T-helper 2 cell (primary cell): ENCODE measurements at regions not wholly inside any gene's neighbourhood (a gene's known extent, or its start where the extent isn't known, plus 50 kb on each side); places are given as distances from the start of the nearest gene placed in this dataset.

Experiments used
- DNase-seq, 5 experiments: peaks; one replicate each; pipeline versions ENCODE4 v3.0.0 to v3.0.0-alpha.2; 2012 to 2022

DNA sequence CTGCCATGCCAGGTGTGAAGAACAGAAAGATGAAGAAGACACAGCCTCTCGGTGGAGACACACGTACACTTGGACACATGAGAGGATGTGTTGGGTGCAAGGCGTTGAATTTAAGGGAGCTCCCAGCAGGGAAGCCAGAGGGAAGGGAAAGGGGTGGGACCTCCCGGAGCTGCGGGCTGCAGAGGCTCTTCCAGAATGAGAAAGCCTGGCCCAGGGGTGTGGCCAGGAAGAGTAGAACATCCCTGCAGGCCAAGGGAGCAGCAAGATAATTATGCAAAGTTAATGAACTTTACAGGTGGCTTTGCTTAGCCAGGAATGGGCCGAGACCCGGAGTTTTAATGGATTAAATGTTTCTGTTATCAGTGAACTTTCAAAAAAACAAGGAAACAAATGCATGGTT lies 270.3 kb downstream of the KLF6 start:
- DNase-seq: no peak

DNA sequence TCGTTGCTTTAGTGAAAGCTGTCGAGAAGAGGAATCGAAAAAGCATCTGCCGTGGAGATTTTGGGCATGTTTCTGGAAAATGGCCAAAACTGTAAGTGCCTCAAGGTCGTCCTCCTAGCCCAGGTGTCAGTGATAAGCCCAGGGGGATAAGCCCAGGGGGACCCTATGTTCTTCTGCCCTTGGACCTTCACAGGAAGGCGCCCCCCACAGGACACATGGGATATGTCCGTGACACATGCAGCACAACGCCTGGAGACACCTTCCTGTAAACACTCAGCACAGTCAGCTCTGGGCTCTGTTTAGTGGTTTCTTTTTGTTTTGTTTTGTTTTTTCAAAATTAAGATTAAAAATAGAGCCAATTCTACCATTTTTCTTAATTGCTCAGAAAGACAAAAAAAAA lies 272.7 kb downstream of the KLF6 start:
- no peak for DNase-seq

DNA sequence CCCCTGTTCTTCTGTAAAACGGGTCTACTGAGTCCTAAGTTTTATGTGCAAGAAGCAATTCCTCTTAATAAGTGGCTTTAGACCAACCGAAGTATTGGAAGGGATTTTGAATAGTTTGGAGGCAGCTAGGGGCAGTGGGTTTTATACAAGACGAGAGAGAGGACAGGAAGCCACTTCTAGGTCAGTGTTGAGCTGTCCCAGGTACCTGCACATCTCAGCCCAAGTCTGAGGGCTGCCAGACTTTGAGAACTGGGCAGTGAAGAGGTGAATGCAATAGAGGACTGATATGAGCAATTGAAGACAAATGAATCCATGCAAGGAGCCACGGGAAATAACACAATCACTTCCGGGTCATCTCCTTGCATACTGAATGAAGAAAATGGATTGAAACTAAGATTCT lies 273.5 kb downstream of the KLF6 start:
- no peak for DNase-seq

DNA sequence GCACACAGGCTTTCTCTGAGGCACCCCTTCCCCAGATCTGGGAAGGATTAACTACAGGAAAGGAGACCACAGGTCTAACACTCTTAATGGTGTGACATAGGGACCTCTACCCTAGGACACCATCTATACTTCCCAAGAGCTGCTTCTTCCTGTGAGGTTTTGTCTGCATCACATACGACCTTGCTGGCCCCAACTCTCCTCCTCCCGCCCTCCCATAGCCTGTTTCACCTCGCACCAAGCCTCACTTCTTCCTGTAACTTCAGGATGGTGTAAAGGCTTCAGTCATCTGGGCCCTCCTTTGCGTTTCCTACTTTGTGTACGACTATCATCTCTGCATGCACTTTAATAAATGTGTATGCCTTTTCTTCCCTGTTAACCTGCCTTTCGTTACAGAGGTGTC lies 274.3 kb downstream of the KLF6 start:
- DNase-seq: peak in 1 of 5 experiments; percentile 58

DNA sequence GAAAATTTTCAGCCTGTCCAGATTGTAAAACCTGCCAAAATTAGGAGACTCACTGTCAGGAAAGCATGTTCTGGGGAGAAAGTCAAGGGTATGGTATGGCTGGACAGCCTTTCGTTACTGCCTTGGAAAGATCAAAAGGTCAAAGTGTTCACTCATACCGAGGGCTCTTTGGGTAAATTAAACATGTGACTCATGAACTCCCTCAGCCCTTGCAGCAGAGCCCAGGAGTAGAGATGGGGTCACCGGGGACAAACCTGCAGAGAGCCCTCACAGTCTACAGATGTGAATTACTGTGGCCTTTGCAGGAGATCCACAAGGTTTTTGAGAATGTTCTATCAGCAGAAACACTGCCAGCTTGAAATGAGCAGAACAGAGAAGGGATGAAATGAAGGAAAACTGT lies 275.7 kb downstream of the KLF6 start:
- no peak for DNase-seq

DNA sequence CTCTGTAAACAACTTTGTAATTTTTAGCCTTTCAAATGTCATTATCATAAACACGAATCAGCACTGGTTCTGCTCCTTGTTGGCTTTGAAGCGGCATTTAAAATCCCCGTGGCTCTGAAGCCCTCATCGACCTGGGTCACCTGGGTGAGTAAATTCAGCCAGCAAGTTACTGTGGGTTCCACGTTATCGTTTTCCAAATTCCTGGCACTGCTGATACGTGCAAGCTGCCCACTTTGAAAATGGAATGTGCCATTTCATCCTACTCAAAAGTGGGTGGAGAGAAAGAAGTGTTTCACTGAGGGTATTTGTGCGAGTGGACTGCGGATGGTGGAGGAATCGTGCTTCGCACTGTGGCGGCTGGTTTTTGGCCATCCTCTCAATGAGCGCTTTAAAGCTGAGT lies 281.7 kb downstream of the KLF6 start:
- no peak for DNase-seq

DNA sequence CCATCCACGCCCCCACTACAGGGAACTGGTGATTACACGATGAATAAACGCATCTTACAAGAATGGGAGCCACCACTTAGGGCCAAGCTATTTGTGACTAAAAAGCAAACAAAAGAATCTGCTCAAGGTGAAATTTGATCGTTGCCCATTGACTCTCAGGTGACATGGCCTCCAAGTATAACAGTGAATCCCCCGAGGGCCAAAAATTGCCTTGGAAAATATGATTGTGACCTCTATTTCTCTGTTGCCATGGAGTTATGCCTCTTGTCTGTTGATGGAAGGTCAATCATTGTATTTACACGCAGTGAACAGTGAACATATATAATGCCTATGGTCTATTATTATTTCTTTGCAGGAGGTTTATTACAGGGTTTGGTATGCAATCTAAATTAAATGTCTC lies 282.3 kb downstream of the KLF6 start:
- no peak for DNase-seq

DNA sequence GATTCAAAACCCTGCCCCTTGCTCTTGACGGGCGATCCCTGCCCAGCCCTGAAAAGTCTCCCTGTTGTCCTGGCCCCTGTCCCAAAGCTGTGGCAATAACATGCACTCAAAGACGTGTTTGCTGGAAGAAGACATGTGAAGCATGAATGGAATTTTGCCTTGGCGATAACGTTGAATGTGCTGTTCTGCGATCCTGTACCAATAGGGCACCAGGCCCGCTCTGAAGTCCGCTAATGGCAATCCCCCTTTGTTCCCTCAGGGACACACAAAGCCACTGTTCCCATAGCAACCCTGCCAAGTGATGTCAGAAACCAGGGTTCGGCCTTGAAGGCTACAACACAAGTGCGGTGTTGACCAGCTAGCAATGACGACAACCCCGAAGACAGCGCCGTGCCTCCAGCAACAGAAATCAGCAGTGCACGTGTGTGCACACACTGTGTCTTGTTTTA lies 284.6 kb downstream of the KLF6 start:
- DNase-seq: no peak

DNA sequence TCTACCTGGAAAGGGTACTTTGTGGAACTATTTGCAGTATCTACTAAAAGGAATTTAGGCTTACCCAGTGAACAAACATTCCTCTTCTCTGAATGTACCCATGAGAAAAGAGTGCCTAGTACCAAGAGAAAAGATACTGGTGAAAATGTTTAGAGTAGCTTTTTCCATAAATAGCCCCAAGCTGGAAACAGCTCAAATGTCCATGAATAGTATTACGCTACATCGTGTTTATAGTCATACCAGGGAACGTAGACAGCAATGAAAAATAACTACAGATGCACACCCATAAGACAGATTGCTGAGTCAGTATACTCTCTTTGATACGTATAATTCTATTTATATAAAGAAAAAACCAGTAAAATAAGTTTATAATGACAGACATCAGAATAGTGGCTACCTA lies 285.9 kb downstream of the KLF6 start:
- DNase-seq: no peak

DNA sequence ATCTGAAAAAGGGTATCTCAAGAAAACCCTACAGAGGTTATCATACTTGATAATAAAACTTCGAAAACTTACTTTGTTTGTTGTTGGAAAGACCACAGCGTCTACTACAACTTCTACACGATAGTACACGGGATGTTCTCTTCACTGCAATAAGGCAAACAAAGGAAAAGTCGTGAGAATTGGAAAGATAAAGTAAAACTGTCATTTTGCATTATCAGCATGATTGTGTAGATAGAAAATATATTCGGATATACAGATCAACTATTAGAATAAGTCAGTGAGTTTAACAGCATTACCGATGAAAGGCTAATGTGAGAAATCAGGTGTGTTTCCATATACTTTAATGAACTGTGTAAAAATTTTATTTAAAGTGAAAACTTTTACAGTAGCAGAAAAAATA lies 287.4 kb downstream of the KLF6 start:
- no peak for DNase-seq

DNA sequence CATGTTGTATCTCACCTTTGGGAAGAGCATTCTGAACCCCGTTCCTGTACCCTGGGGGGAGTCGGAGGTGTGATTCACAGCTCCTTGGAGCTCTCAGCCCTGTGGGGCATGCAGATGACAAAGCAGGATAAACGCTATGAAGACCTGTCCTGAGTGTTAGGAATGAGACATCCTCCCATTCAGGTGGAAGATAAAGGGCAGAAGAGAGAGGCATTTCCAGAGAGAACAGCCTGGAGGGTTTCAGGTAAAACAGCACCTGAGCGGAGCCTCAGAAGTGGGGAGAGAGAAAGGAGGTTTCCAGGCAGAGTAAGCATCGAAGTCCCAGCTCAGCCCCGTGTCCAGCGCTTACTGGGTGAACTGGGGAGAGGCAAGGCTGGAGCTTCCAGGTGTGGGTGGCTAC lies 288.9 kb downstream of the KLF6 start:
- DNase-seq: no peak

DNA sequence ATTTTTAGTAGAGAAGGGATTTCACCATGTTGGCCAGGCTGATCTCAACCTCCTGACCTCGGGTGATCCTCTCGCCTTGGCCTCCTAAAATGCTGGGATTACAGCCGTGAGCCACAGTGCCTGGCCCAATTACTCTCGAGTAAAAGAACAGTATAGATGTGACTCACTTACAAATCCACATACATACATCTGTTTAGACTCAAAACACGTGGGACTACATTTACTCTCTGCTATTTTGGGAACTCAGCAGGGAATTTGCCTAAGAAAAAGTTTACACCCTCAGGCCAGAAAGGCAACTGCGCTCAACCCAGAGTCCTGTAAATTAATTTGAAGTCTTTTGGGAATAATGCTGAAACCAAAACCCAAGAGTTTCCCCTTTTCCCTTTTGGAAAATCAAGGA lies 289.7 kb downstream of the KLF6 start:
- DNase-seq: no peak

DNA sequence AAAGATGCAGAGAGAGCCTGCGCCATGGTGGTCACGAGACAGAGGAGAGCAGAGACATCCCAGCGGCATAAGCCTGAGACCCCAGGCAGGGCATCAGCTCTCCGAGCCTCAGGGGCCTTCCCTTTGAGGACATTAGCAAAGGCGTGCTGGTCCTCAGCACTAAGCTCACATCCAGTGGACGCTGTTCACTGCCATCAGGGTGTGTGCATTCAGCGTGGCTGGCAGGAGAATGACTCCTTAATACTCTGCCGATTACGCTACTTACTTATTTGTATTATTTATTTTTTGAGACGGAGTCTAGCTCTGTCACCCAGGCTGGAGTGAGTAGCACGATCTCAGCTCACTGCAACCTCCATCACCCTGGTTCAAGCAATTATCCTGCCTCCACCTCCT lies 290.2 kb downstream of the KLF6 start:
- no peak for DNase-seq

DNA sequence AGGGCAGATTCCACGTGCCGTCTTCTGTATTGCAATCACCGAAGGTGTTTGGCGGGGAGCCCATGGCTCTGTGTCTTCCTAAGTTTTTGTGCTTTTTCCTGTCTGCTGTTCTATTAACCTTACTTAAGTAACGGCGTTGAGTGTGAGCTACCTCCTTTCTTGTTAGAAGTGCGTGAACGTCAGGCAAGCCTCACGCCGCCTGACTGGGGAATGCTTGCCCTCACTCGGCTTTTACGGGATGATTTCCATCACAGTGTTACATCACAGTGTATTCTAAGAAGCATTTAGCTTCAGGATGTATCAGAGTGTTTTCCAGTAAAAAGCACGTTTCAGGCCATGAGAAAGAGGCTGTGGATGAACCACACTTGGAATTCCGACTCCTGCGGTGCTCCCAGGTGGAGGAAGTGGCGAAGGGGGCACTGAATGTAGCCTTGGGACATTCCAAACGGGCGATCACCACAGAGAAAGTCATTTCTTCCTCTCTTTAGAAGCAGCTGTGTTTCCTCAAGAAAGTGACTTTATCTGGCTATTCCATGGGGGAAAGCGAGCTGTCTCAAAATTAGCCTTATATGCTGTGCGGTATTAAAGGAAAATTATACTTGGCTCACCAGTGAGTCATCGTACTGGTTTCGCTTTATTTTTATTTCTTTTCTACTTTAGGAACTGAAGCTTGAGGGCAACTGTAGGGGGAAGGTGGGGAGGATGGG lies 290.7 kb downstream of the KLF6 start:
- no peak for DNase-seq

DNA sequence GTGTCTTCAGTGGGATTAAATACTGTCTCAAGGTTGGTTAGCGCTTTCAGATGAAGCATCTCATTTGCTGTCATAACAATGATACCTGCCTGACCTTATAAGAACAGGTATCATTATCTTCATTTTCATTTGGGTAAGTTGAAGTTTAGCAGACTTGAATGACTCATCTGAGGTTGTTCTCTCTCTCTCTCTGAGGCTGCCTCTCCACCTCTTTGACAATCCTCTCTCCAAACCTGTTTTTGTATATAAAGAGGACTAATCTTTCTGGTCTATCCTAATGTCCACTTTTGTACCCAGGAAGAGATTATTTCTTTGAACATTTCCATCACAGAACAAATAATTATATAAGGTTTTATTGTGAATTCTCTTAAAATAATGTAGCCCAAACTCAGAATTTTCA lies 291.4 kb downstream of the KLF6 start:
- DNase-seq: no peak

DNA sequence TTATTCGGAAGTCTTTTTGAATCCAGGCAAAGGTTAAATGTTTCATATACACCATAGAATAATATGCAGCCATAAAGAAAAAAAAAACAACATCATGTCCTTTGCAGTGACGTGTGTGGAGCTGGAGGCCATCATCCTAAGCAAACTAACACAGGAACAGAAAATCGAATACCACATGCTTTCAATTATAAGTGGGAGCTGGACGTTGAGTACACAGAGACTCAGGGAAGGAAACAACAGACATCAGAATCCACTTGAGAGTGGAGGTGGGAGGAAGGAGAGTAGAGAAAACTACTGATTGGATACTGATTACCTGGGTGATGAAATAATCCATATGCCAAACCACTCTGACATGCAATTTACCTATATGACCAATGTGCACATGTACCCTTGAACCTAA lies 293.4 kb downstream of the KLF6 start:
- DNase-seq: no peak

DNA sequence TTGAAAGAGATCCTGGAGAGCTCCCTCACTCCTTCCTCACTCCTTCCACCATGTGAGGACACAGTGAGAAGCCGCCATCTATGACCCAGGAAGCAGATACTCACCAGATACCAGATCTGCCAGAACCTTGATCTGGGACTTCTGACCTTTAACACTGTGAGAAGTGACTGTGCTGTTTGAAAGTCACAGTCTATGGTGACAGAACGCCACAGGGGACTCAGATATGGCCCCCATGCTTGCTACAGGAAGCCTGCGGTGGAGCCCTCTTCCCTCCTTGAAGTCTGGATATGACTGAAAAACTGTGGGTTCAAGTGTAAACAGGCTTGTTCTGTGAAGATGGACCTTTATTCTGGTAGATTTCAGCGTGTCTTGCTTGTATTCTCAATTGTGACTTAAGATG lies 297.8 kb downstream of the KLF6 start:
- peak in 1 of 5 experiments; percentile 78 for DNase-seq

DNA sequence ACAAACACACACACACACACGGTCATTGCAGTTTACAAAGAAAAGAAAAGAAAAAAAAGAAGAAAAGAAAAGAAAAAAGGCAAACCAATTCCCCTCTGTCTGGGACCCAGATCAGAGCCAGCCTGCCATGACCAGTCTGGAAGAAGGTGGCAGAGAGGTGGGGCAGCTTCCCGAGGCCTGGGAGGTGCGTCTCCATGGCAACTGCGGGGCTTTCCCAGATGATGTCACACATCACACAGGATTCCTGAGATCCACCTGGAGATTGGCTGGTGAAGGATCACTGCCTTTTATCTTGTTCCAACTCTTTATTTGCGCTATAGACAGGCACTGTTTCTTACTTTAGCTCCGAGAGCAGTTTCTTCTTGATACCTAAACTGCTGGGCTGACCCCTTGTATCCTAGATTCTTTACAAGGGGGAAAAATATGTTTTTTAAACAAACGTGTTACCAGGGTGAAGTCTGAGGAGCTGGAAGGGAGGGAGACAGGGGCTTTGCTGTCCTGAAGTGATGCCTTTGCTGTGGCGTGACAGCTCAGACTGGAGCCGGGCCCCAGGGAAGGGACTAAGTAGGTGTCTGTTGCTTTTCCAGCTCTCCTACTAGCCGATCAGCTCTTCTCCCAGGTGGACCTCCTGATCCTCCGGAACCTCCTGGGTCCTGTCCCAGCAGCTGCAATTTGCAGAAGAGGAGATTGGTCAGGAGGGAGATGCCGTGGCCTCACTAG lies 298.5 kb downstream of the KLF6 start:
- no peak for DNase-seq

DNA sequence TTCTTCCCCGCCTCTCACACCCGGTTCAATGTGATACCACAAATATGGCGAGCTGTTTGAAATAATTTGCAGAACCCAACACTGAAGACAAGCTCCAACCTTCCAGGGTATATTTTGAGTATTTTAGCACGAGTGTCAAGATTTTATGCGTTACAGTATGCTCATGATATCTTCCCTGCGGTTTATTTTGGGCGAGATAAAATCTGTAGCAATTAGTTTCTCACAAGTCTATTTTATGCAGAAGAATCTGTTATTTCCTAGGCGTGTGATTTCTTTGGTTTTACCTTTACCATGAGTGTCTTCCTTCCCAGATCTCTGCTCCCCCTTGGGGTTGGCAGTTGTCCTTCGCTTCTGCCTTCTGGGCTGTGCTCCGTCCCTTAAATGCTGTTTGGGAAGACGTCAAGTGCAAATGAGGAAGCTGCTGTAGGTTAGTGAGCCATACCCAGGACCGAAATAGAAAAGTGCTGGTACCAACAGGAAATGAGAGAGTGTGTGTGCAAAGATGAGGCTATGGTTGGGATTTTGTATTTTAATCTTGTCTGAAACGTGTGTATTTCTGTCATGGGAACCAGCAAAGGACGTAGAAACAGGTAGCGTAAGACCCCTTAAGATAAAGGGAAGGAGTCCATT lies 299.8 kb downstream of the KLF6 start:
- peak in 1 of 5 experiments; percentile 75 for DNase-seq

DNA sequence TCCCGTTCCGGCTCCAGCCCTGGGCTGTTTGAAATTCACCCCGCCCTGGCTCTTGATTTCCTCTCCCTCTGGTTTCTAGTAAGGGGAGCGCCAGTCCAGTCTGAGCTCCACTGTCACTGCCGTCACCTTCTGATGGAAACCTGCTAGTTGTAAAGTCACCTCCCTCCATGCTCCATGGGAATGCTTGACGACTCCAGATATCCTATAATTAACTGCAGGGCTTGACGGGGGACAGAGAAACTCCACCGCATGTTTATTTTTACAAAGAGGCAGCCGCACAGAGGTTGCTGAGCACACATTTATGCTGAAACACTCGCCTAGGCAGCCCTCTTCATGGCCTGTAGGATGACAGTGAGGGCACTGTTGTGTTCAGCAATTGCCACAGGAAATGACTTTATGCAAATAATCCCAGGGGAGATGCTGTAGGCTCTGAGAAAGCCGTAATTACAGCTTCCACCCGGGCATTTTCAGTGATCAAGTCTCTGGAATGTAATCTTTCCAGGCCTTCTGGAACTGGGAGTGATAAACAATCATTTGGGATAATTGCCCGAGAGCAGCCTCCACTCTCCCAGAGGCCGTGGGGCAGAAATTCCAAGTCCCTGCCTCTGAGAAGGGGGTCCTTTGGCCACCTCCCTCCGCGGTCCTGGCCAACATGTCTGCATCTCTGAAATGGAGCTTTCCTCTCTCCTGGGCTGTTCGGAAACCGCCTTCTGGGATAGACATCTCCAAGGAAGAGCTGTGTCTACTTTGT lies 300.5 kb downstream of the KLF6 start:
- DNase-seq: peak in 1 of 5 experiments; percentile 54

DNA sequence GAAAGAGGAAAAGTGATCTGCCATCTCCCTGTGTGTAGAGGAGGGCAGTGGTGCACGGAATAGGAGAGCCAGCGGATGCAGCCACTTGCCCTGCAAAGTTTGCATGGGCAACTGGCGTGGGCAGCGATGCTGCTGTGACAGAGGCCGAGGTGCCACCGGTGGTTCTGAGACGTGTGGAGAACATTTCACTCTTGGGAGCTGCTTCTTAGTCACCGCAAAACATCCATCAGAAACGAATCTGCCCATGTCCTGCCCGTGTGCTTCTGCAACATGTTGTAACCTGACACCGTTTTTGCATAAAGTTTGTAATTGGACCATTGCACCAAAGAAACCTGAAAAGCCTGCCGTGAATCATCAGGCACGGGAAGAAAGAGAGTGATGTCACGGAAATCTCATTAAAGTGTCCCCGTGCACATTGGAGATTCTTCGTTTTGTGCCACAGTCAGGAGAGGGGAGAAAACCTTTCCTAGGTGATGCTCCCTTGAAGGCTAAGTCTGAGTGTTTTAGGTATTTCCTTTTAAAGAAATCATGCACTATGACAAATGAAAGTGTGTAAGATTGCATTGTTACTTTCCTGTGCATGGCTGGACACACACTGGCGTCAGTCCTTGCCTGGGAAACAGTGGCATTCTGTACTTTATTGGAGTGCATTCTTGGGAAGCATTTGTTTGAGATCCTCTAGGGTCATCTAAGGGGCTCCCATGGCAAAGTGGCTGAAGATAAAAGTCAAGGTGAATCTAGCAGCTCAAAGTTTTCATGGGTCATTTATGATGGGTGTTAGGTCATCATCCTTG lies 302.6 kb downstream of the KLF6 start:
- DNase-seq: peak in 1 of 5 experiments; percentile 58

DNA sequence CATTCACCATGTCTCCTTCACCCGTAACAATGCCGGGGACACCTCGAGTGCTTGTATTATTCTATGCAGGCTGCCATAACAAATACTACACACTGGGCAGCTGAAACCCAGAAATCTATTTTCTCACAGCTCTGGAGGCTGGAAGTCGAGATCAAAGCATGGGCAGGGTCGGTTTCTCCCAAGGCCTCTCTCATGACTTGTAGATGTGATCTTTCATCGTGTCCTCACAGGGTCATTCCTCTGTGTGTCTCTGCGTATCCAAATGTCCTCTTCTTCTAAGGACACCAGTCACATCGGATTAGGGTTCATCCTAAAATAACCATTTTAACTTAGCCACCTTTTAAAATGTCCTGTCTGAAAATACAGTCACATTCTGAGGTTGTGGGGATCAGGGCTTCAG lies 303.5 kb downstream of the KLF6 start:
- DNase-seq: no peak

DNA sequence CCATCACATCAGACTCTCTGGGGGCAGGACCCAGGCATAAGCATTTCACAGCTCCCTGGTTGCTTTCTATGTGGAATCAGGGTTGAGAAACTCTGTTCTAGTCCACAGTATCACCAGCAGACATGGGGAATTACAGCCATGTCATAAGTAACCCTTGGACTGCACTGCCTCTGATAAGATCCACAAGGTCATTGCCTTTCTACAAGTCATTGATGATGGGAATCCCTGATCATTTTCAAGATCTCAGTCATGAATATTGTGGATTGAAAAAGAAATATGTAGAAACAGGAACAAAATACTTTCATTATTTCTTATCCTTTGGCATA lies 304.1 kb downstream of the KLF6 start:
- no peak for DNase-seq
